Neural cell (in vitro differentiated cells): ENCODE measurements at regions not wholly inside any gene's neighbourhood (a gene's known extent, or its start where the extent isn't known, plus 50 kb on each side); places are given as distances from the start of the nearest gene placed in this dataset.

Experiments
- H2AFZ ChIP-seq: fragments of 200-600, 300-800 bp; sonication (generic), shearing (Covaris generic); 2 replicates; pipeline ENCODE4 v1.6.0; 2014; ENCODE audit warnings: low read depth, mild to moderate bottlenecking, antibody characterized with exemption, low read length, moderate library complexity
- H3F3A ChIP-seq: fragments of 200-600 bp; shearing (Covaris generic); 2 replicates; pipeline ENCODE4 v1.6.1; 2016; ENCODE audit warnings: mild to moderate bottlenecking, moderate library complexity, mixed read lengths, antibody characterized with exemption, low read length; ENCODE audit not compliant: insufficient read depth, poor library complexity, severe bottlenecking
- H3K27ac ChIP-seq: fragments of 200-600, 300-800 bp; sonication (generic), shearing (Covaris generic); 2 replicates; pipeline ENCODE4 v1.5.1; 2014; ENCODE audit warnings: mild to moderate bottlenecking, low read length, moderate library complexity
- H3K27me3 ChIP-seq: fragments of 300-800, 200-600 bp; sonication (generic), shearing (Covaris generic); 2 replicates; pipeline ENCODE4 v1.6.0; 2014; ENCODE audit warnings: mild to moderate bottlenecking, low read depth, low read length, moderate library complexity; ENCODE audit not compliant: insufficient read depth
- H3K36me3 ChIP-seq: fragments of 300-800, 200-600 bp; sonication (generic), shearing (Covaris generic); 2 replicates; pipeline ENCODE4 v1.5.1; 2014; ENCODE audit warnings: mild to moderate bottlenecking, antibody characterized with exemption, low read length, moderate library complexity; ENCODE audit not compliant: insufficient read depth
- H3K4me2 ChIP-seq: fragments of 300-800, 200-600 bp; sonication (generic), shearing (Covaris generic); 2 replicates; pipeline ENCODE4 v1.6.0; 2014; ENCODE audit warnings: mild to moderate bottlenecking, low read length
- H3K4me3 ChIP-seq: fragments of 300-800, 200-600 bp; sonication (generic), shearing (Covaris generic); 2 replicates; pipeline ENCODE4 v1.5.1; 2014; ENCODE audit warnings: mild to moderate bottlenecking, low read length, moderate library complexity
- H3K79me2 ChIP-seq: fragments of 200-600 bp; shearing (Covaris generic); replicated peaks from 2 replicates; pipeline ENCODE4 v1.6.0; 2014; ENCODE audit warnings: mild to moderate bottlenecking, low read length, moderate library complexity; ENCODE audit not compliant: insufficient read depth
- H3K9ac ChIP-seq: fragments of 300-800, 200-600 bp; sonication (generic), shearing (Covaris generic); 2 replicates; pipeline ENCODE4 v1.6.1; 2016; ENCODE audit warnings: mild to moderate bottlenecking, low read length, mixed read lengths
- H3K9me2 ChIP-seq: fragments of 200-600 bp; shearing (Covaris generic); 2 replicates; pipeline ENCODE4 v1.6.1; 2016; ENCODE audit warnings: mild to moderate bottlenecking, low read length, mixed read lengths; ENCODE audit not compliant: insufficient read depth
- H3K9me3 ChIP-seq: fragments of 200-600, 300-800 bp; sonication (generic), shearing (Covaris generic); 2 replicates; pipeline ENCODE4 v1.6.1; 2016; ENCODE audit warnings: mild to moderate bottlenecking, mixed run types, low read length, moderate library complexity, mixed read lengths
- H4K20me1 ChIP-seq: fragments of 200-600 bp; shearing (Covaris generic); 2 replicates; pipeline ENCODE4 v1.6.1; 2016; ENCODE audit warnings: mild to moderate bottlenecking, mixed run types; ENCODE audit not compliant: insufficient read depth
- EP300 ChIP-seq: fragments of 450-650 bp; conservative IDR thresholded peaks from 2 replicates; pipeline ENCODE4 v1.6.1; 2014; ENCODE audit warnings: antibody characterized with exemption, mild to moderate bottlenecking, moderate library complexity; ENCODE audit not compliant: poor library complexity, severe bottlenecking
- EZH2 ChIP-seq: fragments of 200-600, 300-800 bp; shearing (Covaris generic), sonication (generic); IDR thresholded peaks from 2 replicates; pipeline ENCODE4 v1.6.1; 2014; ENCODE audit warnings: antibody characterized with exemption, low read length, borderline replicate concordance, mild to moderate bottlenecking; ENCODE audit not compliant: insufficient read depth, poor library complexity, severe bottlenecking
- MXI1 ChIP-seq: fragments of 450-650 bp; conservative IDR thresholded peaks from 2 replicates; pipeline ENCODE4 v1.6.1; 2014; ENCODE audit warnings: antibody characterized with exemption, mild to moderate bottlenecking; ENCODE audit not compliant: poor library complexity, severe bottlenecking
- POLR2AphosphoS5 ChIP-seq: IDR thresholded peaks from 2 replicates; pipeline ENCODE4 v1.6.1; 2012
- RAD21 ChIP-seq: fragments of 450-650 bp; conservative IDR thresholded peaks from 2 replicates; pipeline ENCODE4 v1.6.1; 2014; ENCODE audit warnings: antibody characterized with exemption, mild to moderate bottlenecking, moderate library complexity
- SMC3 ChIP-seq: fragments of 450-650 bp; conservative IDR thresholded peaks from 2 replicates; pipeline ENCODE4 v1.6.1; 2014; ENCODE audit warnings: antibody characterized with exemption, mild to moderate bottlenecking, moderate library complexity; ENCODE audit not compliant: poor library complexity
- TAF1 ChIP-seq: IDR thresholded peaks from 2 replicates; pipeline ENCODE4 v1.6.1; 2012; ENCODE audit warnings: low read depth
- TF ChIP-seq, protein P1 (sequence below): IDR thresholded peaks from 2 replicates; pipeline ENCODE4 v1.6.1; 2012; ENCODE audit warnings: borderline replicate concordance
- TF ChIP-seq, protein P2 (sequence below): fragments of 450-650 bp; IDR thresholded peaks from 2 replicates; pipeline ENCODE4 v1.5.1; 2014; ENCODE audit warnings: antibody characterized with exemption, mild to moderate bottlenecking, moderate library complexity; ENCODE audit not compliant: poor library complexity, severe bottlenecking

DNA sequence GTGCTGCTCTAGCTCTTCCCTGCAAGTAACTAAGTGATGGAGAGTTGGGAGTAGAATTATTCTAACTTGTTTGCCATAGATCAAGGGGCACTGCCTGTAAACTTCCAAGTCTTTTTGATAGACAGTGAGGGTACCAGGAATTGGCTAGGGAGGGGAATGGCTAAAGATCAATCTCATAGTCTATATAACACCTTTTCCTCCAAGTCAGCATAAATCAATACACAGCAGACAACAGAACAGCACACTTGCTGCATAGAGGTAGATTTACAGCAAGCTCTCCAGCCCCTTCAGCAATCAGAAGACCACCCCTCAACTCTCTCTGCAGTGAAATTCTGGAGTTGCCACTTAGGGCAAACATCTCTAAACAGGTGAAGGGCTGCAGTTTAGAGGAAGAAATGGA lies 643.5 kb upstream of the KLF4 start:
- Histone ChIP-seq H4K20me1 (no peaks in the 10 kb centered on the region), H3K27ac (no peak overlapping the region), H3K27me3 (no peaks in the 10 kb centered on the region), H3K79me2 (no peaks in the 10 kb centered on the region), H3K9me2 (no peaks in the 10 kb centered on the region), H3F3A (no peaks in the 10 kb centered on the region), H3K4me3 (no peak overlapping the region), H3K9me3 (no peaks in the 10 kb centered on the region), H3K4me2 (no peak overlapping the region), H2AFZ (no peak overlapping the region), H3K9ac (no peak overlapping the region), H3K36me3 (no peaks in the 10 kb centered on the region)
- TF ChIP-seq, protein P1, sequence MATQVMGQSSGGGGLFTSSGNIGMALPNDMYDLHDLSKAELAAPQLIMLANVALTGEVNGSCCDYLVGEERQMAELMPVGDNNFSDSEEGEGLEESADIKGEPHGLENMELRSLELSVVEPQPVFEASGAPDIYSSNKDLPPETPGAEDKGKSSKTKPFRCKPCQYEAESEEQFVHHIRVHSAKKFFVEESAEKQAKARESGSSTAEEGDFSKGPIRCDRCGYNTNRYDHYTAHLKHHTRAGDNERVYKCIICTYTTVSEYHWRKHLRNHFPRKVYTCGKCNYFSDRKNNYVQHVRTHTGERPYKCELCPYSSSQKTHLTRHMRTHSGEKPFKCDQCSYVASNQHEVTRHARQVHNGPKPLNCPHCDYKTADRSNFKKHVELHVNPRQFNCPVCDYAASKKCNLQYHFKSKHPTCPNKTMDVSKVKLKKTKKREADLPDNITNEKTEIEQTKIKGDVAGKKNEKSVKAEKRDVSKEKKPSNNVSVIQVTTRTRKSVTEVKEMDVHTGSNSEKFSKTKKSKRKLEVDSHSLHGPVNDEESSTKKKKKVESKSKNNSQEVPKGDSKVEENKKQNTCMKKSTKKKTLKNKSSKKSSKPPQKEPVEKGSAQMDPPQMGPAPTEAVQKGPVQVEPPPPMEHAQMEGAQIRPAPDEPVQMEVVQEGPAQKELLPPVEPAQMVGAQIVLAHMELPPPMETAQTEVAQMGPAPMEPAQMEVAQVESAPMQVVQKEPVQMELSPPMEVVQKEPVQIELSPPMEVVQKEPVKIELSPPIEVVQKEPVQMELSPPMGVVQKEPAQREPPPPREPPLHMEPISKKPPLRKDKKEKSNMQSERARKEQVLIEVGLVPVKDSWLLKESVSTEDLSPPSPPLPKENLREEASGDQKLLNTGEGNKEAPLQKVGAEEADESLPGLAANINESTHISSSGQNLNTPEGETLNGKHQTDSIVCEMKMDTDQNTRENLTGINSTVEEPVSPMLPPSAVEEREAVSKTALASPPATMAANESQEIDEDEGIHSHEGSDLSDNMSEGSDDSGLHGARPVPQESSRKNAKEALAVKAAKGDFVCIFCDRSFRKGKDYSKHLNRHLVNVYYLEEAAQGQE = no peak
- TF ChIP-seq TAF1 (no peak), RAD21 (no peak), POLR2AphosphoS5 (no peak), EP300 (no peak), MXI1 (no peak), SMC3 (no peak), EZH2 (no peak)
- TF ChIP-seq, protein P2, sequence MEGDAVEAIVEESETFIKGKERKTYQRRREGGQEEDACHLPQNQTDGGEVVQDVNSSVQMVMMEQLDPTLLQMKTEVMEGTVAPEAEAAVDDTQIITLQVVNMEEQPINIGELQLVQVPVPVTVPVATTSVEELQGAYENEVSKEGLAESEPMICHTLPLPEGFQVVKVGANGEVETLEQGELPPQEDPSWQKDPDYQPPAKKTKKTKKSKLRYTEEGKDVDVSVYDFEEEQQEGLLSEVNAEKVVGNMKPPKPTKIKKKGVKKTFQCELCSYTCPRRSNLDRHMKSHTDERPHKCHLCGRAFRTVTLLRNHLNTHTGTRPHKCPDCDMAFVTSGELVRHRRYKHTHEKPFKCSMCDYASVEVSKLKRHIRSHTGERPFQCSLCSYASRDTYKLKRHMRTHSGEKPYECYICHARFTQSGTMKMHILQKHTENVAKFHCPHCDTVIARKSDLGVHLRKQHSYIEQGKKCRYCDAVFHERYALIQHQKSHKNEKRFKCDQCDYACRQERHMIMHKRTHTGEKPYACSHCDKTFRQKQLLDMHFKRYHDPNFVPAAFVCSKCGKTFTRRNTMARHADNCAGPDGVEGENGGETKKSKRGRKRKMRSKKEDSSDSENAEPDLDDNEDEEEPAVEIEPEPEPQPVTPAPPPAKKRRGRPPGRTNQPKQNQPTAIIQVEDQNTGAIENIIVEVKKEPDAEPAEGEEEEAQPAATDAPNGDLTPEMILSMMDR = no peak

DNA sequence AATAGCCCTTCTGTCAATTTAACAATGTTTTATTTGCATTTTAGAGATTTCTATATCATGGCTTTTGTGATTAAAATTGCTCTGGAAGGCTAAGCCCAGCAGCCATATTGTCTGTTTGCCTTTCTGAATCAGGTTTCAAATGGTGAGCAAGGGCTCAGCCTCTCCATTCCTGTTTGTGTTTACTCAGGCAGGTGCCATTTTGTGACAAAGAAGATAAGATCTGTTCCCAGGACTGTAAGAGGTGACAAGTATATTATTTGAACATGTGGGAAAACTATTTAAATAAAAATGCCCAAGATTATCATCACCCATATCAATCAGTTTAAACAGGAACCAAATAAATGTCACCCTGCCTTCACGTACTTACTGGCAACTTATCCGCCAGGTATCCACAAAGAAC lies 641.3 kb upstream of the KLF4 start:
- no peak overlapping the region for H3K27ac ChIP-seq
- H4K20me1 ChIP-seq = no peaks in the 10 kb centered on the region
- H3K36me3 ChIP-seq = no peaks in the 10 kb centered on the region
- no peaks in the 10 kb centered on the region for H3K9me3 ChIP-seq
- H3F3A ChIP-seq = no peaks in the 10 kb centered on the region
- H3K4me2 ChIP-seq = no peak overlapping the region
- H2AFZ ChIP-seq = no peak overlapping the region
- no peaks in the 10 kb centered on the region for H3K79me2 ChIP-seq
- H3K27me3 ChIP-seq = no peaks in the 10 kb centered on the region
- TF ChIP-seq MXI1 = no peak
- no peak for TF ChIP-seq SMC3
- no peak for TF ChIP-seq RAD21
- no peak overlapping the region for H3K4me3 ChIP-seq
- no peaks in the 10 kb centered on the region for H3K9me2 ChIP-seq
- H3K9ac ChIP-seq = no peak overlapping the region

DNA sequence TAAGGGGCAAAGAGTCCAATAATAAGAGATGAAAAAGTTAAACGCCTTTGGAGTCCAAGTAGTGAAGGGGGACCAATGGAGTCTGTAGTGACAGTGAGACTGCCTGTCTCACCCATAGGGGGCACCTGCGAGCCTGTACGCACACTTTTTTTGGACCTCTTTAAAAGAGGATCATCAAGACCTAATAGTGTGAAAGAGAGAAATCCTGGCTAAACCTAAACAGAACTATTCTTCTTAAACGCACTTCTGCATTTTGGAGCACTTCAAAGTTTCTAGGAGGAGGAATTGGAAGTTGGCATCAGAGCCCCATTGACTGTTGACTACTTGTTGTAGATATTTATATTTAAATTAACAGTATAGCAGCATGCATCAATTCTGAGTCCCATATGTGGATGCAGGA lies 636.1 kb upstream of the KLF4 start:
- no peak overlapping the region for H2AFZ ChIP-seq

More for the DNA sequence above, 636.1 kb upstream of the KLF4 start:
- H3K79me2 ChIP-seq = no peaks in the 10 kb centered on the region
- no peaks in the 10 kb centered on the region for H3K9me3 ChIP-seq
- no peaks in the 10 kb centered on the region for H3K27me3 ChIP-seq
- no peak overlapping the region for H3K9ac ChIP-seq
- no peak overlapping the region for H3K4me2 ChIP-seq
- H3K36me3 ChIP-seq = no peaks in the 10 kb centered on the region
- TF ChIP-seq, protein P2 = no peak
- TF ChIP-seq TAF1 (no peak), MXI1 (no peak), POLR2AphosphoS5 (no peak), SMC3 (no peak), EP300 (no peak)
- H3K9me2 ChIP-seq = no peaks in the 10 kb centered on the region
- no peak overlapping the region for H3K4me3 ChIP-seq
- no peak overlapping the region for H3K27ac ChIP-seq
- no peaks in the 10 kb centered on the region for H4K20me1 ChIP-seq
- H3F3A ChIP-seq = no peaks in the 10 kb centered on the region
